CD14-positive monocyte (primary cell): ENCODE measurements at regions not wholly inside any gene's neighbourhood (a gene's known extent, or its start where the extent isn't known, plus 50 kb on each side); places are given as distances from the start of the nearest gene placed in this dataset.

Source experiments
- DNase-seq, 3 donors: peaks; one replicate each; pipeline ENCODE4 v3.0.0-alpha.2; 2011 to 2022
- H2AFZ ChIP-seq: 2 replicates; pipeline ENCODE4 v1.6.0; 2012; ENCODE audit warnings: mild to moderate bottlenecking, low read depth, low read length, inconsistent platforms; ENCODE audit not compliant: insufficient read depth, poor library complexity, severe bottlenecking
- H3K27ac ChIP-seq, 2 donors: 1 replicate in 1 of 2; 2 replicates in 1 of 2; pipeline ENCODE4 v1.5.1; 2012 to 2013; ENCODE audit warnings: low read length in 2 of 2, control low read depth in 1 of 2, inconsistent platforms in 1 of 2, low read depth in 1 of 2, mild to moderate bottlenecking in 1 of 2
- H3K27me3 ChIP-seq, 2 donors: one replicate each; pipeline versions ENCODE4 v1.6.0 to v1.6.1; 2011 to 2013; ENCODE audit warnings: low read length in 2 of 2; ENCODE audit not compliant: control insufficient read depth in 2 of 2, insufficient read depth in 2 of 2
- H3K36me3 ChIP-seq, 2 donors: replicated peaks in 1 of 2; 1 replicate in 1 of 2; 2 replicates in 1 of 2; pipeline versions ENCODE4 v1.5.1 to v1.6.1; 2012 to 2013; ENCODE audit warnings: low read length in 2 of 2, control low read depth in 1 of 2, inconsistent platforms in 1 of 2, mild to moderate bottlenecking in 1 of 2; ENCODE audit not compliant: insufficient read depth in 2 of 2, control insufficient read depth in 1 of 2
- H3K4me1 ChIP-seq, 2 donors: 1 replicate in 1 of 2; 2 replicates in 1 of 2; pipeline versions ENCODE4 v1.5.1 to v1.6.1; 2012 to 2013; ENCODE audit warnings: low read length in 2 of 2, control low read depth in 1 of 2, inconsistent platforms in 1 of 2, mild to moderate bottlenecking in 1 of 2, moderate library complexity in 1 of 2; ENCODE audit not compliant: insufficient read depth in 2 of 2, control insufficient read depth in 1 of 2
- H3K4me2 ChIP-seq: replicated peaks from 2 replicates; pipeline ENCODE3; 2012; ENCODE audit warnings: low read length, moderate library complexity, mild to moderate bottlenecking; ENCODE audit not compliant: poor library complexity, severe bottlenecking; ENCODE audit errors: extremely low read depth
- H3K4me3 ChIP-seq, 3 experiments: fragments of 200-600 bp in 1 of 3; sonication (generic) in 1 of 3; replicated peaks in 1 of 3; 1 replicate in 2 of 3; 2 replicates in 1 of 3; pipeline ENCODE4 v1.5.1; 2011 to 2013; ENCODE audit warnings: low read length in 3 of 3, mild to moderate bottlenecking in 3 of 3, control low read depth in 2 of 3, low read depth in 2 of 3, inconsistent platforms in 1 of 3, moderate library complexity in 1 of 3
- H3K79me2 ChIP-seq: 2 replicates; pipeline ENCODE4 v1.6.0; 2012; ENCODE audit warnings: mild to moderate bottlenecking, control low read depth, inconsistent platforms, low read length, moderate library complexity; ENCODE audit not compliant: insufficient read depth
- H3K9ac ChIP-seq: 2 replicates; pipeline ENCODE4 v1.6.0; 2017; ENCODE audit warnings: low read length, mild to moderate bottlenecking; ENCODE audit not compliant: insufficient read depth, poor library complexity, severe bottlenecking
- H3K9me3 ChIP-seq, 2 donors: replicated peaks in 1 of 2; 1 replicate in 1 of 2; 2 replicates in 1 of 2; pipeline versions ENCODE4 v1.5.1 to v1.6.1; 2012 to 2013; ENCODE audit warnings: low read length in 2 of 2, control low read depth in 1 of 2; ENCODE audit not compliant: control insufficient read depth in 1 of 2, insufficient read depth in 1 of 2
- H4K20me1 ChIP-seq: 2 replicates; pipeline ENCODE4 v1.6.0; 2012; ENCODE audit warnings: mild to moderate bottlenecking, low read length, control low read depth, moderate library complexity; ENCODE audit not compliant: insufficient read depth
- H3K27ac Mint-ChIP-seq, 7 donors: one replicate each; pipeline ENCODE4 v1.8.0; 2020; ENCODE audit warnings: mild to moderate bottlenecking in 7 of 7, mixed read lengths in 7 of 7, moderate library complexity in 6 of 7, inconsistent platforms in 2 of 7
- H3K27me3 Mint-ChIP-seq, 3 donors: one replicate each; pipeline ENCODE4 v1.8.0; 2021 to 2022; ENCODE audit warnings: low read depth in 3 of 3, mild to moderate bottlenecking in 3 of 3, mixed read lengths in 3 of 3, moderate library complexity in 3 of 3, inconsistent platforms in 1 of 3
- H3K36me3 Mint-ChIP-seq, 2 donors: one replicate each; pipeline ENCODE4 v1.8.0; 2020; ENCODE audit warnings: mixed read lengths in 2 of 2, inconsistent platforms in 1 of 2, mild to moderate bottlenecking in 1 of 2
- H3K4me1 Mint-ChIP-seq: one replicate; pipeline ENCODE4 v1.8.0; 2020; ENCODE audit warnings: mild to moderate bottlenecking, mixed read lengths
- H3K4me3 Mint-ChIP-seq, 2 donors: one replicate each; pipeline ENCODE4 v1.8.0; 2020; ENCODE audit warnings: mild to moderate bottlenecking in 2 of 2, mixed read lengths in 2 of 2, moderate library complexity in 1 of 2
- H3K9me3 Mint-ChIP-seq, 7 donors: one replicate each; pipeline ENCODE4 v1.8.0; 2020 to 2022; ENCODE audit warnings: mixed read lengths in 7 of 7, mild to moderate bottlenecking in 6 of 7, moderate library complexity in 6 of 7, inconsistent platforms in 2 of 7
- CTCF ChIP-seq: fragments of 200-600 bp; IDR thresholded peaks from one replicate; pipeline ENCODE4 v1.8.0; 2022; ENCODE audit warnings: antibody characterized with exemption, mild to moderate bottlenecking
- WGBS: methylation state at CpG from one replicate; pipeline ENCODE4 v1.1.5; 2013; ENCODE audit warnings: missing lambda C conversion rate; ENCODE audit not compliant: insufficient coverage; 5-methylcytosine and 5-hydroxymethylcytosine counted together
- intact Hi-C, 2 donors: fragments of 100-400 bp; cut with micrococcal nuclease; formaldehyde crosslinking; loops; one replicate each; pipeline versions ENCODE4 v1.15.0 to v1.15.1; 2023

GRCh38 chr6:139468178-139468819, 93.9 kb upstream of the CITED2 start:
- Mint-ChIP-seq H3K4me1 (peaks cover 22% of the 10 kb centered on the region), H3K27ac (no peak overlapping the region), H3K9me3 (peaks cover 0 to 5% (median 0%) of the 10 kb centered on the region in 7 donors), H3K4me3 (no peak overlapping the region), H3K36me3 (no peaks in the 10 kb centered on the region), H3K27me3 (peaks cover 0 to 2% (median 2%) of the 10 kb centered on the region in 3 donors)
- Histone ChIP-seq H3K27me3 (no peaks in the 10 kb centered on the region), H4K20me1 (no peaks in the 10 kb centered on the region), H2AFZ (no peak overlapping the region), H3K9me3 (no peaks in the 10 kb centered on the region), H3K9ac (no peak overlapping the region), H3K4me2 (no peak overlapping the region), H3K36me3 (no peaks in the 10 kb centered on the region), H3K27ac (no peak overlapping the region), H3K4me3 (no peak overlapping the region), H3K4me1 (peaks cover 11 to 12% of the 10 kb centered on the region in 2 donors), H3K79me2 (no peaks in the 10 kb centered on the region)
- DNase-seq: no peak
- TF ChIP-seq CTCF: no peak
- intact Hi-C loops: no loop called here
- no CpG with 5 or more reads among the region's 4 CpGs for WGBS

GRCh38 chr6:139457476-139457875, 83.0 kb upstream of the CITED2 start:
- intact Hi-C loops: no loop called here
- Histone ChIP-seq H4K20me1 (no peaks in the 10 kb centered on the region), H3K9ac (no peak overlapping the region), H3K4me2 (no peak overlapping the region), H3K4me1 (peaks cover 3 to 13% of the 10 kb centered on the region in 2 donors), H2AFZ (no peak overlapping the region), H3K4me3 (no peak overlapping the region), H3K36me3 (no peaks in the 10 kb centered on the region), H3K27ac (no peak overlapping the region), H3K9me3 (no peaks in the 10 kb centered on the region), H3K27me3 (no peaks in the 10 kb centered on the region), H3K79me2 (no peaks in the 10 kb centered on the region)
- Mint-ChIP-seq H3K4me1 (peaks cover 10% of the 10 kb centered on the region), H3K36me3 (no peaks in the 10 kb centered on the region), H3K27ac (no peak overlapping the region), H3K9me3 (no peaks in the 10 kb centered on the region), H3K27me3 (no peaks in the 10 kb centered on the region), H3K4me3 (no peak overlapping the region)
- no peak for DNase-seq
- TF ChIP-seq CTCF: no peak
- 100% methylated on average over 6 of the region's 7 CpGs for WGBS
